Lower lobe of right lung (tissue), 2 donors: ENCODE measurements at regions not wholly inside any gene's neighbourhood (a gene's known extent, or its start where the extent isn't known, plus 50 kb on each side); places are given as distances from the start of the nearest gene placed in this dataset.
"Not testable (repeated sequence)": the region's sequence is repeated elsewhere in the genome, so short reads cannot be mapped to it uniquely, and the experiment has no call there.

Experiments used
- ATAC-seq, 2 donors: fragments of 200-7000 bp; cut with Tn5 transposase; one replicate each; pipeline ENCODE4 v1.9.1; 2020 to 2022; ENCODE audit warnings: mild to moderate bottlenecking in 2 of 2, moderate library complexity in 2 of 2
- DNase-seq: peaks from one replicate; pipeline ENCODE4 v3.0.0-alpha.2; 2020
- H3K27ac ChIP-seq: fragments of 200-600 bp; one replicate; pipeline ENCODE4 v1.8.0; 2022
- H3K27me3 ChIP-seq: fragments of 200-600 bp; one replicate; pipeline ENCODE4 v1.8.0; 2022; ENCODE audit warnings: low read depth
- H3K36me3 ChIP-seq: fragments of 200-600 bp; one replicate; pipeline ENCODE4 v1.8.0; 2022; ENCODE audit warnings: mild to moderate bottlenecking
- H3K4me1 ChIP-seq: fragments of 200-600 bp; one replicate; pipeline ENCODE4 v1.8.0; 2022
- H3K4me3 ChIP-seq: fragments of 200-600 bp; one replicate; pipeline ENCODE4 v1.8.0; 2022; ENCODE audit warnings: mild to moderate bottlenecking
- H3K9me3 ChIP-seq: fragments of 200-600 bp; one replicate; pipeline ENCODE4 v1.8.0; 2022
- CTCF ChIP-seq: fragments of 200-600 bp; IDR thresholded peaks from one replicate; pipeline ENCODE4 v1.8.0; 2022; ENCODE audit warnings: antibody characterized with exemption, mild to moderate bottlenecking
- intact Hi-C: fragments of 100-400 bp; cut with DNase I; formaldehyde crosslinking; loops from one replicate; pipeline ENCODE4 v1.11.0; 2022
- donor health status: DM: no; HTN: yes; CAD: no; lungs with severe emphysema.

- ATAC-seq (no peak), DNase-seq (no peak)
- TF ChIP-seq CTCF: no peak
- H3K4me1 ChIP-seq: peaks cover 8% of the 10 kb centered on the region
- no peak overlapping the region for H3K27ac ChIP-seq
- intact Hi-C loops: no loop called here
- no peaks in the 10 kb centered on the region for H3K36me3 ChIP-seq
- peaks cover 28% of the 10 kb centered on the region for H3K27me3 ChIP-seq
- H3K9me3 ChIP-seq: no peaks in the 10 kb centered on the region
- no peak overlapping the region for H3K4me3 ChIP-seq
Measured at GRCh38 chr19:41511628-41512027, 64.3 kb upstream of the CEACAM21 start.

- Histone ChIP-seq H3K9me3 (no peaks in the 10 kb centered on the region), H3K27ac (no peak overlapping the region), H3K36me3 (no peaks in the 10 kb centered on the region), H3K4me3 (no peak overlapping the region), H3K4me1 (peaks cover 21% of the 10 kb centered on the region), H3K27me3 (peaks cover 31% of the 10 kb centered on the region)
- intact Hi-C loops: no loop called here
- ATAC-seq: no peak
- no peak for TF ChIP-seq CTCF
- DNase-seq: no peak
Measured at GRCh38 chr19:41515015-41515652, 60.8 kb upstream of the CEACAM21 start.

GRCh38 chr19:41516292-41517171, 59.4 kb upstream of the CEACAM21 start:
- H3K36me3 ChIP-seq, H3K4me3 ChIP-seq, H3K27ac ChIP-seq, H3K9me3 ChIP-seq, intact Hi-C loops: not testable (repeated sequence)
- ATAC-seq (peak; percentile 61), DNase-seq (peak; percentile 73)
- Histone ChIP-seq H3K4me1 (peaks cover 21% of the 10 kb centered on the region), H3K27me3 (peaks cover 31% of the 10 kb centered on the region)

GRCh38 chr19:41518141-41518540, 57.8 kb upstream of the CEACAM21 start:
- ATAC-seq (no peak), DNase-seq (no peak)
- no peak overlapping the region for H3K27ac ChIP-seq
- no peak overlapping the region for H3K4me3 ChIP-seq
- no peaks in the 10 kb centered on the region for H3K36me3 ChIP-seq
- no peak for TF ChIP-seq CTCF
- intact Hi-C loops: no loop called here
- H3K27me3 ChIP-seq: peaks cover 31% of the 10 kb centered on the region
- H3K4me1 ChIP-seq: peaks cover 21% of the 10 kb centered on the region
- no peaks in the 10 kb centered on the region for H3K9me3 ChIP-seq

- peak; percentile 25 to 45 for ATAC-seq
- DNase-seq, intact Hi-C loops, H3K36me3 ChIP-seq, H3K9me3 ChIP-seq: not testable (repeated sequence)
- Histone ChIP-seq H3K27ac (peak overlapping the region; percentile 79), H3K27me3 (peaks cover 24% of the 10 kb centered on the region), H3K4me3 (peak overlapping the region; percentile 44), H3K4me1 (peaks cover 16% of the 10 kb centered on the region)
Measured at GRCh38 chr19:41521138-41521930, 54.6 kb upstream of the CEACAM21 start.

- no peak for TF ChIP-seq CTCF
- Histone ChIP-seq H3K9me3 (no peaks in the 10 kb centered on the region), H3K4me1 (peaks cover 9% of the 10 kb centered on the region), H3K4me3 (peak overlapping the region; percentile 44), H3K27ac (peak overlapping the region; percentile 79), H3K27me3 (peaks cover 20% of the 10 kb centered on the region), H3K36me3 (no peaks in the 10 kb centered on the region)
- intact Hi-C loops: no loop called here
- DNase-seq (peak; percentile 58), ATAC-seq (peak; percentile 55 to 69)
Measured at GRCh38 chr19:41521931-41522555, 53.9 kb upstream of the CEACAM21 start.
